Activated naive CD4-positive, alpha-beta T cell treated with anti-CD3 and anti-CD28 coated beads, Interleukin-2, amount 50 U/mL, for 72 hours (primary cell): ENCODE measurements at regions not wholly inside any gene's neighbourhood (a gene's known extent, or its start where the extent isn't known, plus 50 kb on each side); places are given as distances from the start of the nearest gene placed in this dataset.
"Not testable (repeated sequence)": the region's sequence is repeated elsewhere in the genome, so short reads cannot be mapped to it uniquely, and the experiment has no call there.

ENCODE experiments used
- ATAC-seq, 2 donors: fragments of 150-1000 bp; cut with Tn5 transposase; 2 replicates each; pipeline ENCODE4 v1.10.0; 2021; ENCODE audit warnings: mild to moderate bottlenecking in 2 of 2, moderate library complexity in 2 of 2
- DNase-seq, 2 donors: peaks; one replicate each; pipeline ENCODE4 v3.0.0; 2021 to 2022; ENCODE audit warnings: low spot score in 2 of 2
- H3K27ac Mint-ChIP-seq, 2 donors: one replicate each; pipeline ENCODE4 v1.8.0; 2022; ENCODE audit warnings: mild to moderate bottlenecking in 2 of 2, mixed read lengths in 2 of 2
- H3K36me3 Mint-ChIP-seq, 2 donors: one replicate each; pipeline ENCODE4 v1.8.0; 2022; ENCODE audit warnings: mixed read lengths in 2 of 2
- H3K9me3 Mint-ChIP-seq, 2 donors: one replicate each; pipeline ENCODE4 v1.8.0; 2022; ENCODE audit warnings: mixed read lengths in 2 of 2

GRCh38 chr13:99086267-99087097 is 108.6 kb upstream of the DOCK9 start:
- Mint-ChIP-seq H3K9me3 (no peaks in the 10 kb centered on the region), H3K36me3 (peaks cover 0 to 6% of the 10 kb centered on the region in 2 donors), H3K27ac (peak overlapping the region in 1 of 2 donors; percentile 97)
- ATAC-seq (peak; percentile 16 to 58), DNase-seq (peak; percentile 71 to 74)

- Mint-ChIP-seq H3K9me3 (no peaks in the 10 kb centered on the region), H3K36me3 (peaks cover 0 to 6% of the 10 kb centered on the region in 2 donors), H3K27ac (peak overlapping the region; percentile 96 to 97)
- ATAC-seq (peak; percentile 84 to 87), DNase-seq (peak; percentile 96)
These were observed 109.5 kb upstream of the DOCK9 start for GRCh38 chr13:99087098-99087953.

GRCh38 chr13:99087954-99088491 is 110.2 kb upstream of the DOCK9 start:
- ATAC-seq = peak; percentile 22 to 53
- Mint-ChIP-seq H3K9me3 (no peaks in the 10 kb centered on the region), H3K27ac (peak overlapping the region; percentile 96 to 97), H3K36me3 (peaks cover 0 to 6% of the 10 kb centered on the region in 2 donors)
- DNase-seq = peak; percentile 20 to 67

GRCh38 chr13:99093997-99094396 is 106.7 kb upstream of the UBAC2 start:
- no peaks in the 10 kb centered on the region for H3K36me3 Mint-ChIP-seq
- DNase-seq (no peak), ATAC-seq (no peak)
- no peak overlapping the region for H3K27ac Mint-ChIP-seq
- H3K9me3 Mint-ChIP-seq = no peaks in the 10 kb centered on the region

GRCh38 chr13:99101831-99102230 is 98.8 kb upstream of the UBAC2 start:
- H3K9me3 Mint-ChIP-seq, H3K27ac Mint-ChIP-seq, ATAC-seq, H3K36me3 Mint-ChIP-seq, DNase-seq: not testable (repeated sequence)

- ATAC-seq (no peak), DNase-seq (no peak)
- Mint-ChIP-seq H3K9me3 (peaks cover 8 to 16% of the 10 kb centered on the region in 2 donors), H3K27ac (peak overlapping the region in 1 of 2 donors; percentile 36), H3K36me3 (peaks cover 0 to 14% of the 10 kb centered on the region in 2 donors)
These were observed 97.1 kb upstream of the UBAC2 start for GRCh38 chr13:99103536-99103935.

GRCh38 chr13:99104396-99104795 is 96.3 kb upstream of the UBAC2 start:
- peaks cover 8 to 22% of the 10 kb centered on the region in 2 donors for H3K9me3 Mint-ChIP-seq

GRCh38 chr13:99105160-99105559 is 95.5 kb upstream of the UBAC2 start:
- H3K27ac Mint-ChIP-seq = no peak overlapping the region
- no peak for ATAC-seq
- peaks cover 0 to 14% of the 10 kb centered on the region in 2 donors for H3K36me3 Mint-ChIP-seq
- peaks cover 8 to 22% of the 10 kb centered on the region in 2 donors for H3K9me3 Mint-ChIP-seq
- DNase-seq = no peak

More at GRCh38 chr13:99104396-99104795, 96.3 kb upstream of the UBAC2 start:
- DNase-seq = no peak
- no peak overlapping the region for H3K27ac Mint-ChIP-seq
- H3K36me3 Mint-ChIP-seq = peaks cover 0 to 14% of the 10 kb centered on the region in 2 donors
- no peak for ATAC-seq

- ATAC-seq (no peak), DNase-seq (no peak)
- H3K27ac Mint-ChIP-seq = no peak overlapping the region
- no peaks in the 10 kb centered on the region for H3K36me3 Mint-ChIP-seq
- H3K9me3 Mint-ChIP-seq = peaks cover 0 to 5% of the 10 kb centered on the region in 2 donors
These were observed 87.3 kb upstream of the UBAC2 start for GRCh38 chr13:99113351-99113750.

- Mint-ChIP-seq H3K27ac (no peak overlapping the region), H3K9me3 (peaks cover 7 to 18% of the 10 kb centered on the region in 2 donors), H3K36me3 (peaks cover 9 to 16% of the 10 kb centered on the region in 2 donors)
- DNase-seq (no peak), ATAC-seq (no peak)
These were observed 82.5 kb upstream of the UBAC2 start for GRCh38 chr13:99118179-99118578.

GRCh38 chr13:99119656-99120055 is 81.0 kb upstream of the UBAC2 start:
- peak overlapping the region in 1 of 2 donors; percentile 38 for H3K27ac Mint-ChIP-seq
- ATAC-seq (peak; percentile 54 to 95), DNase-seq (peak in 1 of 2 donors; percentile 62)
- peaks cover 9 to 26% of the 10 kb centered on the region in 2 donors for H3K36me3 Mint-ChIP-seq
- peaks cover 7 to 18% of the 10 kb centered on the region in 2 donors for H3K9me3 Mint-ChIP-seq

GRCh38 chr13:99120751-99121150 is 79.9 kb upstream of the UBAC2 start:
- Mint-ChIP-seq H3K9me3 (peaks cover 7 to 18% of the 10 kb centered on the region in 2 donors), H3K27ac (no peak overlapping the region), H3K36me3 (peaks cover 9 to 26% of the 10 kb centered on the region in 2 donors)
- no peak for DNase-seq
- ATAC-seq = no peak

- Mint-ChIP-seq H3K27ac (no peak overlapping the region), H3K36me3 (peaks cover 9 to 26% of the 10 kb centered on the region in 2 donors), H3K9me3 (peaks cover 7 to 18% of the 10 kb centered on the region in 2 donors)
- DNase-seq = no peak
- no peak for ATAC-seq
These were observed 78.5 kb upstream of the UBAC2 start for GRCh38 chr13:99122171-99122570.

- H3K27ac Mint-ChIP-seq = peak overlapping the region in 1 of 2 donors; percentile 6
- H3K36me3 Mint-ChIP-seq = peaks cover 9 to 26% of the 10 kb centered on the region in 2 donors
- H3K9me3 Mint-ChIP-seq = peaks cover 7 to 18% of the 10 kb centered on the region in 2 donors
- DNase-seq (no peak), ATAC-seq (no peak)
These were observed 77.3 kb upstream of the UBAC2 start for GRCh38 chr13:99123101-99124045.

GRCh38 chr13:99124046-99124400 is 76.6 kb upstream of the UBAC2 start:
- Mint-ChIP-seq H3K9me3 (peaks cover 7 to 18% of the 10 kb centered on the region in 2 donors), H3K27ac (peak overlapping the region in 1 of 2 donors; percentile 11), H3K36me3 (peaks cover 9 to 26% of the 10 kb centered on the region in 2 donors)
- no peak for ATAC-seq
- DNase-seq = no peak
